Astrocyte (in vitro differentiated cells and primary cell): ENCODE measurements at regions not wholly inside any gene's neighbourhood (a gene's known extent, or its start where the extent isn't known, plus 50 kb on each side); places are given as distances from the start of the nearest gene placed in this dataset.

ENCODE experiments used
- DNase-seq: peaks from one replicate; pipeline ENCODE4 v3.0.0-alpha.2; 2010; ENCODE audit warnings: low read depth
- FAIRE-seq: peaks from 2 replicates; lab custom pipeline; 2011; peaks lifted over from hg19 to GRCh38; lab: Jason Lieb, UNC
- H2AFZ ChIP-seq: 2 replicates; pipeline ENCODE4 v1.6.0; 2012; ENCODE audit warnings: low read depth, low read length, inconsistent platforms
- H3K27ac ChIP-seq: 2 replicates; pipeline ENCODE4 v1.5.1; 2011; ENCODE audit warnings: low read depth, low read length, inconsistent platforms
- H3K27me3 ChIP-seq: 2 replicates; pipeline ENCODE4 v1.6.0; 2011; ENCODE audit warnings: low read length, inconsistent platforms; ENCODE audit not compliant: insufficient read depth
- H3K36me3 ChIP-seq: 2 replicates; pipeline ENCODE4 v1.5.1; 2011; ENCODE audit warnings: low read length, inconsistent platforms; ENCODE audit not compliant: insufficient read depth
- H3K4me1 ChIP-seq: 2 replicates; pipeline ENCODE4 v1.5.1; 2011; ENCODE audit warnings: low read length, inconsistent platforms; ENCODE audit not compliant: insufficient read depth
- H3K4me2 ChIP-seq: 2 replicates; pipeline ENCODE4 v1.6.0; 2012; ENCODE audit warnings: low read length, inconsistent platforms
- H3K4me3 ChIP-seq: 2 replicates; pipeline ENCODE4 v1.5.1; 2011; ENCODE audit warnings: low read depth, mild to moderate bottlenecking, low read length, inconsistent platforms; ENCODE audit not compliant: insufficient read depth
- H3K79me2 ChIP-seq: 2 replicates; pipeline ENCODE4 v1.6.0; 2012; ENCODE audit warnings: mild to moderate bottlenecking, low read length, inconsistent platforms; ENCODE audit not compliant: insufficient read depth
- H3K9ac ChIP-seq: 2 replicates; pipeline ENCODE4 v1.6.0; 2012; ENCODE audit warnings: mild to moderate bottlenecking, low read length, inconsistent platforms
- H3K9me3 ChIP-seq: 2 replicates; pipeline ENCODE4 v1.5.1; 2012; ENCODE audit warnings: low read depth, mild to moderate bottlenecking, low read length, inconsistent platforms; ENCODE audit not compliant: insufficient read depth
- H4K20me1 ChIP-seq: 2 replicates; pipeline ENCODE4 v1.6.0; 2012; ENCODE audit warnings: low read length, inconsistent platforms; ENCODE audit not compliant: insufficient read depth
- H3K27ac Mint-ChIP-seq: one replicate; pipeline ENCODE4 v1.8.0; 2021; ENCODE audit warnings: mild to moderate bottlenecking, mixed read lengths; ENCODE audit not compliant: unreplicated experiment
- H3K27me3 Mint-ChIP-seq: one replicate; pipeline ENCODE4 v1.8.0; 2021; ENCODE audit warnings: low read depth, mixed read lengths; ENCODE audit not compliant: unreplicated experiment
- H3K36me3 Mint-ChIP-seq: one replicate; pipeline ENCODE4 v1.8.0; 2021; ENCODE audit warnings: low read depth, mixed read lengths; ENCODE audit not compliant: unreplicated experiment
- H3K4me1 Mint-ChIP-seq: one replicate; pipeline ENCODE4 v1.8.0; 2021; ENCODE audit warnings: low read depth, mixed read lengths; ENCODE audit not compliant: unreplicated experiment
- H3K4me3 Mint-ChIP-seq: one replicate; pipeline ENCODE4 v1.8.0; 2021; ENCODE audit warnings: mild to moderate bottlenecking, moderate library complexity, mixed read lengths; ENCODE audit not compliant: unreplicated experiment
- H3K9me3 Mint-ChIP-seq: one replicate; pipeline ENCODE4 v1.8.0; 2021; ENCODE audit warnings: mild to moderate bottlenecking, mixed read lengths; ENCODE audit not compliant: unreplicated experiment
- EZH2 ChIP-seq: IDR thresholded peaks from 2 replicates; pipeline ENCODE4 v1.6.1; 2012; ENCODE audit warnings: mild to moderate bottlenecking, low read length, inconsistent platforms; ENCODE audit not compliant: insufficient read depth
- TF ChIP-seq, protein P1 (sequence below): IDR thresholded peaks from 2 replicates; pipeline ENCODE4 v1.5.1; 2011; ENCODE audit warnings: low read depth, mild to moderate bottlenecking, inconsistent platforms, low read length, moderate library complexity; ENCODE audit not compliant: insufficient read depth

DNA sequence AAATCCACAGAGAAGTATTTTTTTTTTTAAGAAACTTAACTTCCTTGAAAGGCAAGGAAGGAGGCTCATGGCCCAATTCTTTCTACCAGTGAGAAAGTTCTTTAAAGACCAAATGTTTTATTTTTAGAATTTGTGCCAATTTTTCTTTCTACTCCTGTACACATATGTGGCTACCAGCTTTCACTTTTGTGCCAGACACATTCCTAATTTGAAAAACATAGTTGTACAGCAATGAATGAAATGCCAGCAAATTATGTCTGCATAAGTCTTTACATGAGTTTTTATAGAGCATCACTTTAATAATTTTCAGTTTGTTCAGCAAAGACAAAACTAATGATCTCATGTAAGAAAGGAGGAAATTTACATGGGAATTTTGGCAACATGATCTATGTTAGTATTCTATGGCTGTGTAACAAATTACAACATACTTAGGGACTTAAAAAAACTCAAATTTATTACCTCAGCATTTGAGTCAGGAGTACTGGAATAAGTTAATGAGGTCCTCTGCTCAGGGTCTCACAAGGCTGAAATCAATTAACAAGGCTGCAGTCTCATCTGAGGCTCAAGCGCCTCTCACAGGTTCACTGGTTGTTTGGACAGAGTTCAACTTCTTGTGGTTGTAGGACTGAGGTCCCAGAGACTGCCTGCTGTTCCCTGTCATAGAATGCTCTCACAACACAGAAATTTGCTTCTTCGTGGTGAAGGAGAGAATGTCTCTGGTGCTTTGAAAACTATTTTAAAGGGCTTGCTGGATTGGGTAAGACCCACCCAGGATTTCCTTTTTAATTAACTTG lies 678.2 kb upstream of the FAM241A start:
- no peak overlapping the region for H3K4me3 ChIP-seq
- no peak overlapping the region for H2AFZ ChIP-seq
- peak; percentile 23 for DNase-seq

DNA sequence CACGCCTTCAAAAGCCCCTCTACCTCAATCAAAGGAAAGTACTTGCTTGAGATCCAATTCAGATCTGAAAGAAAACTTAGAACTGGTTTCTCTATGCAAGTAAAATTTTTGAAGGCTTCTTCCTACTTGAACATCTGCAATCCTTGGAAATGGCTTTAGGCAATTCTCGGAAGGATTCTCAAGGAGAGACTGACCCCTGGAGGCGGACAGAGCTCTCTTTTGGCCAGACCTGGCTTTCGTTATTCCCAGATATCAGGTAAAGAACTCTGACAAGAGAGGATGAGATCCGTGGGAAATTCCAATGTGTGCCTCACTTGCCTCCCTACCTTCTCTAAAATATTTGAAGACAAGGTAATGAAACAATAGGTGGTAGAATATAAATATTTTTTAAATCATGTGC lies 670.3 kb upstream of the FAM241A start:
- Histone ChIP-seq H3K79me2 (no peaks in the 10 kb centered on the region), H4K20me1 (no peaks in the 10 kb centered on the region), H3K27me3 (no peaks in the 10 kb centered on the region), H3K4me3 (no peak overlapping the region), H3K9me3 (no peaks in the 10 kb centered on the region), H3K4me1 (no peaks in the 10 kb centered on the region), H3K9ac (no peak overlapping the region), H3K27ac (no peak overlapping the region), H3K36me3 (no peaks in the 10 kb centered on the region), H3K4me2 (no peak overlapping the region), H2AFZ (no peak overlapping the region)
- no peak for TF ChIP-seq EZH2
- TF ChIP-seq, protein P1, sequence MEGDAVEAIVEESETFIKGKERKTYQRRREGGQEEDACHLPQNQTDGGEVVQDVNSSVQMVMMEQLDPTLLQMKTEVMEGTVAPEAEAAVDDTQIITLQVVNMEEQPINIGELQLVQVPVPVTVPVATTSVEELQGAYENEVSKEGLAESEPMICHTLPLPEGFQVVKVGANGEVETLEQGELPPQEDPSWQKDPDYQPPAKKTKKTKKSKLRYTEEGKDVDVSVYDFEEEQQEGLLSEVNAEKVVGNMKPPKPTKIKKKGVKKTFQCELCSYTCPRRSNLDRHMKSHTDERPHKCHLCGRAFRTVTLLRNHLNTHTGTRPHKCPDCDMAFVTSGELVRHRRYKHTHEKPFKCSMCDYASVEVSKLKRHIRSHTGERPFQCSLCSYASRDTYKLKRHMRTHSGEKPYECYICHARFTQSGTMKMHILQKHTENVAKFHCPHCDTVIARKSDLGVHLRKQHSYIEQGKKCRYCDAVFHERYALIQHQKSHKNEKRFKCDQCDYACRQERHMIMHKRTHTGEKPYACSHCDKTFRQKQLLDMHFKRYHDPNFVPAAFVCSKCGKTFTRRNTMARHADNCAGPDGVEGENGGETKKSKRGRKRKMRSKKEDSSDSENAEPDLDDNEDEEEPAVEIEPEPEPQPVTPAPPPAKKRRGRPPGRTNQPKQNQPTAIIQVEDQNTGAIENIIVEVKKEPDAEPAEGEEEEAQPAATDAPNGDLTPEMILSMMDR = peak; percentile 38
- peak; percentile 49 for FAIRE-seq
- DNase-seq = peak; percentile 21
- Mint-ChIP-seq H3K4me1 (peaks cover 1% of the 10 kb centered on the region), H3K27ac (peak overlapping the region; percentile 41), H3K4me3 (no peak overlapping the region), H3K9me3 (peaks cover 2% of the 10 kb centered on the region), H3K27me3 (no peaks in the 10 kb centered on the region), H3K36me3 (no peaks in the 10 kb centered on the region)

More for the DNA sequence above, 678.2 kb upstream of the FAM241A start:
- no peak overlapping the region for H3K4me2 ChIP-seq
- no peaks in the 10 kb centered on the region for H3K36me3 ChIP-seq
- no peak overlapping the region for H3K9ac ChIP-seq
- no peak for TF ChIP-seq EZH2
- TF ChIP-seq, protein P1 = no peak
- H3K9me3 ChIP-seq = no peaks in the 10 kb centered on the region
- no peak overlapping the region for H3K4me3 Mint-ChIP-seq
- no peak for FAIRE-seq
- H3K4me1 Mint-ChIP-seq = no peaks in the 10 kb centered on the region
- H3K27ac Mint-ChIP-seq = peak overlapping the region; percentile 26
- no peak overlapping the region for H3K27ac ChIP-seq
- H3K4me1 ChIP-seq = no peaks in the 10 kb centered on the region
- no peaks in the 10 kb centered on the region for H3K27me3 Mint-ChIP-seq
- H3K27me3 ChIP-seq = no peaks in the 10 kb centered on the region
- H3K36me3 Mint-ChIP-seq = no peaks in the 10 kb centered on the region
- no peaks in the 10 kb centered on the region for H3K9me3 Mint-ChIP-seq
- no peaks in the 10 kb centered on the region for H3K79me2 ChIP-seq
- H4K20me1 ChIP-seq = no peaks in the 10 kb centered on the region

DNA sequence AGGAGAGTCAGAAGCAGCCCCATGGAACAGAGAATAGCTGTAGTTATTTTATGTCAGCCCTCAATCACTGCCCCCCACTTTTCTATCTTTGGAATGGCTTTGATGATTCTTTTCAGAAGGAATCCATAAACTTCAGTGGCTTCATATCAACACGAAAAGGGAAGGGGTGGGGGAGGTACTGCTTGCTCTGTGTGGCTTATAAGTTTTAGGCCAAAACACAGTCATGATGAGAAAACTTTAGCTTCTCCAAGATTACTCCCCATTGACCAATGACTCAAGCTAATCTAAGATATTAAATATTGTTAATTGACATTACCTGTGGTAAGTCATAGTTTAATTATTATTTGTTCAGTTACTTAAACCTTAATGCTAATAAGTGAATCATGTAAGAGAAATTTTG lies 669.6 kb upstream of the FAM241A start:
- no peaks in the 10 kb centered on the region for H3K36me3 ChIP-seq
- no peaks in the 10 kb centered on the region for H3K36me3 Mint-ChIP-seq
- H3K4me2 ChIP-seq = no peak overlapping the region
- FAIRE-seq (no peak), DNase-seq (no peak)
- no peaks in the 10 kb centered on the region for H4K20me1 ChIP-seq
- H3K9ac ChIP-seq = no peak overlapping the region
- no peak overlapping the region for H3K4me3 ChIP-seq
- H2AFZ ChIP-seq = no peak overlapping the region
- peaks cover 2% of the 10 kb centered on the region for H3K9me3 Mint-ChIP-seq
- TF ChIP-seq, protein P1 = no peak
- no peak for TF ChIP-seq EZH2
- no peaks in the 10 kb centered on the region for H3K27me3 Mint-ChIP-seq
- no peak overlapping the region for H3K27ac ChIP-seq
- no peak overlapping the region for H3K27ac Mint-ChIP-seq
- no peak overlapping the region for H3K4me3 Mint-ChIP-seq
- H3K9me3 ChIP-seq = no peaks in the 10 kb centered on the region
- H3K4me1 Mint-ChIP-seq = peaks cover 1% of the 10 kb centered on the region
- no peaks in the 10 kb centered on the region for H3K79me2 ChIP-seq
- H3K27me3 ChIP-seq = no peaks in the 10 kb centered on the region
- H3K4me1 ChIP-seq = no peaks in the 10 kb centered on the region
